HG02678 (cell line): ENCODE measurements at regions not wholly inside any gene's neighbourhood (a gene's known extent, or its start where the extent isn't known, plus 50 kb on each side); places are given as distances from the start of the nearest gene placed in this dataset.
"Not testable (repeated sequence)": the region's sequence is repeated elsewhere in the genome, so short reads cannot be mapped to it uniquely, and the experiment has no call there.

ENCODE experiments used
- ATAC-seq: cut with Tn5 transposase; IDR thresholded peaks from one replicate; pipeline ENCODE4 v1.9.1; 2021; ENCODE audit warnings: mild to moderate bottlenecking, moderate library complexity; ENCODE audit not compliant: unreplicated experiment

DNA sequence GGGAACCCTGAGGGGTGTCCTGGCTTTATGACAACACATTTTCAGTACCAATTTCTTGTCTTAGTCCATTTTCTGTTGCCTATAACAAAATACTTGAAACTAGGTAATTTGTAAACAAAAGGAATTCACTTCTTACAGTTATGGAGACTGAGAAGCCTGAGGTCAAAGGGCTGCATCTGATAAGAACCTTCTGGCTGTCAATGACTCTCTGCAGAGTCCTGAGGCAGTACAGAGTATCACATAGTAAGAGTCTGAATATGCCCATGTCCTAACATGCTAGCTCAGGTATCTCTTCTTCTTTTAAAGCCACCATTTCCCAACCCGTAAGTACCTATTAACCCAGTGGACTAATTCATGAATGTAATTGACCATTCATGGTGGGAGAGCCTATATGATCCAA lies 1458.6 kb upstream of the EYS start:
- no peak for ATAC-seq

GRCh38 chr6:67160820-67161219 lies 1453.8 kb upstream of the EYS start:
- no peak for ATAC-seq

- ATAC-seq, result no peak
These were observed 1434.0 kb upstream of the EYS start for GRCh38 chr6:67141005-67141404.

DNA sequence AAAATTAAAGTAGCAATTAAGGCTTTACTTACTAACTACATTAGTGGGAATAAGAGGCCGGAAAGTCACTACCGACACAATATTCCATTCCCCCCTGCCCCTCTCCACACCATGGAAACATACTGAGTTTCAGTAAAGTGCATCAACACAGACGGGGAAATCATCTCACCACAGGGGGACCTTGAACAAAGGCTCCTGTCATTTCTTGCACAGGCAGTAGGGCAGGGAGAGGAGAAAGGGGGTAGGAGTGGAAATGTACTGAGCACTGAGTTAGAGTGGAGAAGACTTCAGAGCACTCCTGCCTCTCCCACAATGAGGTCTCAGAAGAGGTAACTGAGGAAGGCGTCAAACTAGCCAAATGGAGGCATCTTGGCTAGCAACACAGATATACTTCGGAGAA lies 1426.9 kb upstream of the EYS start:
- no peak for ATAC-seq

DNA sequence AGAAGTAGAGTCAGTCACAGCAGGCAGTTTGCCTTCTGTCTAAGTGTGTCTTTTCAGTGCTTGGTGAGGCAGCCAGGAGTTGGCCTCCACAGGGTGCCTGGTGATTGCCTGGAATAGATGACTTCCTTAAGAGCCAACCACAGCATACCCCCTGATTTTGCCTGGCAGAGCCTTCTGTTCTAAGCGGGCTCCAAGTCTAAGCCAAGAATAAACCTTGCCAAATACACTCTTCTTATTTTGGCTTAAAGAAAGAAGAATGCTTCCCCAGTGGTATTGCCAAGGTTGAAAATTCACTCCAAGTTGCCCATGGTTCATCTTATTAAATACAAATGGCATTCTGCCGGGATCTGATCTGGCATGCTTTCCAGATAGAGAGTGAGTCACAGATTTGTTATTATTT lies 1424.8 kb upstream of the EYS start:
- ATAC-seq, result no peak

GRCh38 chr6:67129780-67130179 lies 1422.8 kb upstream of the EYS start:
- no peak for ATAC-seq

GRCh38 chr6:67127041-67127440 lies 1420.0 kb upstream of the EYS start:
- ATAC-seq, result no peak

DNA sequence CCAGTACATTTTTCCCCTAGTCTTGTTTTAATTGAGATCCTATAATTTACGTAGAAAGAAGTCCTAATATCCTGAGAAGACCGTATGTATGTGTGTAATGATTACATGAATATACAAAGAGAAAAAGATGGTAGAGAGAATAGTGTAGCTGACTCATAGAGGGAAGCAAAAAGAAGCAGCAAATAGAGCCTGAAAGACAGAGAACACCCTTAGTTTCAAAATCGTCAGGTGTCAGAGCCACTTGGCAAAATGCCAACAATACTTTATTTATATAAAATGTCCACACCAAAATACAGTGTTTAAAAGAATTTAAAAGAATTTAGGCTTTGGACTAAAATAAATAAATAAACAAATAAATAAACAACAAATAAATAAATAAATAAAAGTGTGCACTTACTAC lies 1414.1 kb upstream of the EYS start:
- ATAC-seq, result no peak

DNA sequence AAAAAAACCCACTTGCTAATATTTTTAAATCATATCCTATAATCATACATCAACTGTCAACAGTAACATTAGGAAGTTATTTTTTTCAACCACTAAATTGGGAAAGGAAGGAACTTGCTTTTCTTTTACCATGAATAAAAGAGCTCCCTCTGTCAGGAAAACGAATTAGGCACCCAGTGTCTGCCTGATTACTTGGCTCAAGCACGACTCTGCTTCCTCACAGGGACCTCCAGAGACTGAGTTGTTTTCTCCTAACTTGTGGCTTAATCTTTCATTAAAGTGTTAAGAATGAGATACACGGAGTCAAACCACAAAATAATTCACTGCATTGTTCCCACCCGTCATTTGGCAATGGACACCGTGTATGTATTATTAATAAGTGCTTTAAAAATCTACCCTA lies 1405.1 kb upstream of the EYS start:
- ATAC-seq, result no peak

GRCh38 chr6:67102743-67103142 lies 1395.7 kb upstream of the EYS start:
- no peak for ATAC-seq

DNA sequence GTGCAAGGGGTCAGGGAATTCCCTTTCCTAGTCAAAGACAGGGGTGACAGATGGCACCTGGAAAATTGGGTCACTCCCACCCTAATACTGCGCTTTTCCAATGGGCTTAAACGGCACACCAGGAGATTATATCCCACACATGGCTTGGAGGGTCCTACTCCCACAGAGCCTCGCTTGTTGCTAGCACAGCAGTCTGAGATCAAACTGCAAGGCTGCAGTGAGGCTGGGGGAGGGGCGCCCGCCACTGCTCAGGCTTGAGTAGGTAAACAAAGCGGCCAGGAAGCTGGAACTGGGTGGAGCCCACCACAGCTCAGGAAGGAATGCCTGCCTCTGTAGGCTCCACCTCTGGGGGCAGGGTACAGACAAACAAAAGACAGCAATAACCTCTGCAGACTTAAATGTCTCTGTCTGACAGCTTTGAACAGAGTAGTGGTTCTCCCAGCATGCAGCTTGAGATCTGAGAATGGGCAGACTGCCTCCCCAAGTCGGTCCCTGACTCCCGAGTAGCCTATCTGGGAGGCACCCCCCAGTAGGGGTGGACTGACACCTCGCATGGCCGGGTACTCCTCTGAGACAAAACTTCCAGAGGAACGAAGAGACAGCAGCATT lies 1388.7 kb upstream of the EYS start:
- not testable (repeated sequence) for ATAC-seq

GRCh38 chr6:67094431-67094946 lies 1387.5 kb upstream of the EYS start:
- ATAC-seq, result no peak

GRCh38 chr6:67073938-67074337 lies 1366.9 kb upstream of the EYS start:
- no peak for ATAC-seq

GRCh38 chr6:67068781-67069180 lies 1361.8 kb upstream of the EYS start:
- ATAC-seq, result no peak

DNA sequence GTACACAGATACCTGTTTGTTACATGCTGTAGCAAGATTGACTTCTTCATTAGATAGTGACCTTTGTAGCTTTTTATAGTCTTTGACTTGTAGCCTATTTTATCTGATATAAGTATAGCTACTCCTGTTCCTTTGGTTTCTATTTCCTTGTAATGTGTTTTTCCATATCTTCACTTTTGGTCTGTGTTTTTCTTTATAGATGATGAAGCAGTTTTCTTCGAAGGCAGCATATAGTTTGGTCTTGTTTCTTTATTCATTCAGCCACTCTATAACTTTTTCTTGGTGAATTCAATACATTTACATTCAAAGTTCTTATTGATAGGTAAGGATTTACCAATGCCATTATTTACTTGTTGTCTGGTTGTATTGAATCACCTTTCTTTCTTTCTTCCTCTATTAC lies 1357.3 kb upstream of the EYS start:
- no peak for ATAC-seq

- ATAC-seq, result no peak
These were observed 1341.0 kb upstream of the EYS start for GRCh38 chr6:67047996-67048395.

DNA sequence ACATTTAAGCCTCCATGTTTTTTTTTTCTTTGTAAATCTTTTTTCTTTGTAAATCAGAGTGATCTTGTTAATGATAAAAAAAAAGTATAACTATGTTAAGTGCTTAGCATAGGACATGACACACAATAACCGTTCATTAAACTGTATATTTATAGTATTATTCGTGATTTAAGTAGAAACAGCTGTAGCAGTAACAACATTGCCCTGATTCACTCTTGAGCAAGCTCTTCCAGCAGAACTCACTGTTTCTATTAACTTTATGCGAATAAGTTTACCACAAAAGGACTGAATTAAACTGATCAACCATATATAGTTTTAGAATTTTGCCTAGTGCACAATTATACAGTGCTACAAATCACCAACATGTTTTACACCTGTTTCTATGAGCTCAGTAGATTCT lies 1338.0 kb upstream of the EYS start:
- ATAC-seq, result no peak

DNA sequence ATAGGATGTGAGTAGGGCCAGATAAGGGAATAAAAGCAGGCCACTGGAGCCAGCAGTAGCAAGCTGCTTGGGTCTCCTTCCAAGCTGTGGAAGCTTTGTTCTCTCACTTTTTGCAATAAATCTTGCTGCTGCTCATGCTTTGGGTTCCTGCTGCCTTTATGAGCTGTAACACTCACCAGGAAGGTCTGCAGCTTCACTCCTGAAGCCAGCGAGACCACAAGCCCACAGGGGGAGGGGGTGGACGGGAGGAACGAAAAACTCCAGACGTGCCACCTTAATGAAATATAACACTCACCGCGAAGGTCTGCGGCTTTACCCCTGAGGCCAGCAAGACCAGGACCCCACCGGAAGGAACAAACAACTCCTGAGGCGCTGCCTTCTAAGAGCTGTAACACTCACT lies 1324.4 kb upstream of the EYS start:
- no peak for ATAC-seq

GRCh38 chr6:67030861-67031260 lies 1323.8 kb upstream of the EYS start:
- ATAC-seq, result no peak

- no peak for ATAC-seq
These were observed 1310.0 kb upstream of the EYS start for GRCh38 chr6:67016921-67017460.

GRCh38 chr6:67011441-67011840 lies 1304.4 kb upstream of the EYS start:
- ATAC-seq, result no peak

DNA sequence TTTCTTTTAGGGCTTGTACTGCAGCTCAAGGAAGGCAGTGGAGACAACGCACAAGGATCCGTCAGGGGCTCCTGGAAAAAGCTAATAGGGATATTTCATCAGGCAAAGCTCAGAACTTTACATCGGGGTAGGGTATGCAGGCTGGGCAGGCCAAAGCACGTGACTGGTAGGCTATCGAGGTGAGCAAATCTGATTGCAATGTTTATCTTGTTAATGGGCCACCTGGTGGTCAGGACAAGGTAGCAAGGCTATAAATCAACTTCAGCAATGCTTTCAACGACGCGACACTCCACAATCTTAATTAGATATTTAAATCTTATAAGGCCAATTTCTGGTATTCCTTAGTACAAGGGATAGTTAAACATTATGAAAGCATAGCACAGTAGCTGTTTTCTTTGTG lies 1302.8 kb upstream of the EYS start:
- no peak for ATAC-seq

- no peak for ATAC-seq
These were observed 1296.8 kb upstream of the EYS start for GRCh38 chr6:67003844-67004243.
